ENCODE measurements at regions not wholly inside any gene's neighbourhood (a gene's known extent, or its start where the extent isn't known, plus 50 kb on each side); places are given as distances from the start of the nearest gene placed in this dataset.

- ChIA-PET POLR2A (no interaction called here), CTCF (no interaction called here)
- peaks cover 8% of the 10 kb centered on the region for H3K9me3 Mint-ChIP-seq (ENCODE audit: low read depth)
- peaks cover 37% of the 10 kb centered on the region for H3K27me3 Mint-ChIP-seq
- ATAC-seq (no peak), DNase-seq (no peak)
- H3K27ac Mint-ChIP-seq: no peak overlapping the region
- no peak overlapping the region for H3K4me3 Mint-ChIP-seq
- no peaks in the 10 kb centered on the region for H3K4me1 Mint-ChIP-seq
- H3K36me3 Mint-ChIP-seq (ENCODE audit: low read depth): no peaks in the 10 kb centered on the region
- intact Hi-C loops (cut with DNase I, micrococcal nuclease): no loop called here
Observed at GRCh38 chr3:127339928-127340861, 52.3 kb upstream of the PRR20G start.

DNA sequence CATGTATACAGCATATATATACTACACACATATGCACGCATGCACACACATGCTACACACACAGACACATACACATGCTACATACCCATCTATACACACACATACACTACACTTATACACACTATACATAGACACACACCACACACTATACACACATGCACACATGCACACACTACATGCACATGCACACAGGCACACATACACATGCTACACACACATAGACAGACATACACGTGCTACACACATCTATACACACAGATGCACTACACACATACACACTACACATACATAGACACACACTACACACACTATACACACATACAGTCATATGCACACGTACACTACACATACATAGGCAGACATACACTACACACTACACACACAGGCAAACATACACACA, 51.2 kb upstream of the PRR20G start:
- POLR2A ChIA-PET: no interaction called here
- peaks cover 9% of the 10 kb centered on the region for H3K9me3 Mint-ChIP-seq (ENCODE audit: low read depth)

DNA sequence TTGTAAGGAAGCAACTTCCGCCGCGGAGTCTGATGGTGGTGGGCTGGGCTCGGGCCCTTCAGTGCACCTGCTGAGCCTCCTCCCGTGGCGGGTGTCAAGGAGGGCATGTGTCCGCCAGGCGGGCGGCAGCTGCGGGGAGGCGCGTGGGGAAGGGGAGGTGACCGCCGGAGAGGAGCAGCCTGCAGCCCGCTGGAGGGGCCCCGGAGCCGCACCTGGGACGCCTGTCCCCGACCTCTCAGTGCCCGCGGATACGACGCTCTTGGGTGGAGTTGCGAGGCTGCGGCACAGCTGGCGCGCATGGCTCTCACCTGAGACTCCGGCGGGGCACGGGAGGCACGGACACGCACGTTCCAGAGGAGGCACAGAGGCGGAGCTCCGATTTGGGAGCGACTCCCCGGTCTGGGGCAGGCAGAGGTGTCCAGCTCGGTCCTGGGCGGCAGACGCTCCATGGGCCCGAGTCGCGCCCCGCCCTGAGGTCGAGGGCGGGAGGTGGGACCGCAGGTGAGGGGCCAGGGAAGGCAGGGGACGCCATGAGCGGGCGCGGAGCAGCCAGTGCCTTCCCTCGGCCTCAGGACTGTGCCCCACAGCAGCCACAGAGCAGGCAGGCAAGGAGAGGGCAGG, 50.2 kb upstream of the PRR20G start:
- ChIA-PET POLR2A (no interaction called here), CTCF (no interaction called here)
- no peaks in the 10 kb centered on the region for H3K4me1 Mint-ChIP-seq
- DNase-seq: no peak
- no peak overlapping the region for H3K4me3 Mint-ChIP-seq
- no peaks in the 10 kb centered on the region for H3K36me3 Mint-ChIP-seq (ENCODE audit: low read depth)
- H3K27ac Mint-ChIP-seq: no peak overlapping the region
- intact Hi-C loops (cut with DNase I, micrococcal nuclease): no loop called here
- peaks cover 32% of the 10 kb centered on the region for H3K27me3 Mint-ChIP-seq
- no peak for ATAC-seq
- H3K9me3 Mint-ChIP-seq (ENCODE audit: low read depth): peaks cover 11% of the 10 kb centered on the region

More for the DNA sequence above, 51.2 kb upstream of the PRR20G start:
- H3K4me3 Mint-ChIP-seq: no peak overlapping the region
- intact Hi-C loops (cut with DNase I, micrococcal nuclease): no loop called here
- DNase-seq (no peak), ATAC-seq (no peak)
- no peaks in the 10 kb centered on the region for H3K4me1 Mint-ChIP-seq
- peaks cover 32% of the 10 kb centered on the region for H3K27me3 Mint-ChIP-seq
- H3K27ac Mint-ChIP-seq: no peak overlapping the region
- no peaks in the 10 kb centered on the region for H3K36me3 Mint-ChIP-seq (ENCODE audit: low read depth)
- CTCF ChIA-PET: no interaction called here

All from activated CD4-positive, alpha-beta T cell treated with anti-CD3 and anti-CD28 coated beads for 36 hours (primary cell).